GM12891 (cell line): ENCODE measurements at regions not wholly inside any gene's neighbourhood (a gene's known extent, or its start where the extent isn't known, plus 50 kb on each side); places are given as distances from the start of the nearest gene placed in this dataset.
"Not testable (repeated sequence)": the region's sequence is repeated elsewhere in the genome, so short reads cannot be mapped to it uniquely, and the experiment has no call there.

ENCODE experiments used
- DNase-seq: peaks from one replicate; pipeline ENCODE4 v3.0.0; 2011; ENCODE audit warnings: low spot score; ENCODE audit not compliant: insufficient read length
- FAIRE-seq: peaks from 2 replicates; lab custom pipeline; 2011; peaks lifted over from hg19 to GRCh38; lab: Jason Lieb, UNC
- PAX5 ChIP-seq: IDR thresholded peaks from 2 replicates; pipeline ENCODE4 v1.6.1; 2011; ENCODE audit warnings: low read length, moderate library complexity, mild to moderate bottlenecking; ENCODE audit not compliant: insufficient read depth, severe bottlenecking
- POLR2A ChIP-seq: IDR thresholded peaks from 2 replicates; pipeline ENCODE4 v1.6.1; 2011; ENCODE audit warnings: low read depth, low read length, control low read depth
- POLR2AphosphoS5 ChIP-seq: IDR thresholded peaks from 2 replicates; pipeline ENCODE4 v1.6.1; 2011; ENCODE audit warnings: low read depth, low read length, control low read depth
- POU2F2 ChIP-seq: IDR thresholded peaks from 2 replicates; pipeline ENCODE4 v1.6.1; 2011; ENCODE audit warnings: low read depth, mild to moderate bottlenecking, control low read depth, low read length, moderate library complexity
- SPI1 ChIP-seq: IDR thresholded peaks from 2 replicates; pipeline ENCODE4 v1.6.1; 2011; ENCODE audit warnings: low read depth, low read length, control low read depth
- TAF1 ChIP-seq: IDR thresholded peaks from 2 replicates; pipeline ENCODE4 v1.6.1; 2011; ENCODE audit warnings: low read depth, low read length, control low read depth

DNA sequence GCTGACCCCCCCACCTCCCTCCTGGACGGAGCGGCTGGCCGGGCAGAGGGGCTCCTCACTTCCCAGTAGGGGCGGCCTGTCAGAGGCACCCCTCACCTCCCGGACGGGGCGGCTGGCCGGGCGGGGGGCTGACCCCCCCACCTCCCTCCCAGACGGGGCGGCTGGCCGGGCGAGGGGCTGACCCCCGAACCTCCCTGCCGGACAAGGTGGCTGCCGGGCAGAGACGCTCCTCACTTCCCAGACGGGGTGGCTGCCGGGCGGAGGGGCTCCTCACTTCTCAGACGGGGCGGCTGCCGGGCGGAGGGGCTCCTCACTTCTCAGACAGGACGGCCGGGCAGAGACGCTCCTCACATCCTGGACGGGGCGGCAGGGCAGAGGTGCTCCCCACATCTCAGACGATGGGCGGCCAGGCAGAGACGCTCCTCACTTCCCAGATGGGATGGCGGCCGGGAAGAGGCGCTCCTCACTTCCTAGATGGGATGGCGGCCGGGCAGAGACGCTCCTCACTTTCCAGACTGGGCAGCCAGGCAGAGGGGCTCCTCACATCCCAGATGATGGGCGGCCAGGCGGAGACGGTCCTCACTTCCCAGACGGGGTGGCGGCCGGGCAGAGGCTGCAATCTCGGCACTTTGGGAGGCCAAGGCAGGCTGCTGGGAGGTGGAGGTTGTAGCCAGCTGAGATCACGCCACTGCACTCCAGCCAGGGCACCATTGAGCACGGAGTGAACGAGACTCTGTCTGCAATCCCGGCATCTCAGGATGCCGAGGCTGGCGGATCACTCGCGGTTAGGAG lies 66.2 kb upstream of the PAPPA2 start:
- not testable (repeated sequence) for FAIRE-seq, DNase-seq

DNA sequence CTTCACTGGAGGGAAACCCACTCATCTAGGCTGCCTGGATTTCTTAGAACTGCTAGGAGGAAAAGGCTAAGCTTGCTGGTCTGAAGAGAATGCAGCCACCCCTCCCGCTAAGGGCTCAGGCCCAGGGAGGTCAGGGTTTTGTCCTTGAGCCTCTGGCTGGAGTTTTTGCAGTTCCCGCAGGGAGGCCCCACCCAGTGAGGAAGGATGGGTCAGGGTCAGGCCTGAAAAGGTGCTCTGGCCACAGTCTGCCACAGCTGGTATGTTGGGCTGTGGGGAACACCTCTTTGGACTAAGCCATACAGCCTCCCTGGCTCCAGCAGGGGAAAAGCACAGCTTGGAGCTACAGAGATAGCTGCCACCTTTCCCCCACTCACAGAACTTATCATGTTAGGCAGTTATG lies 71.4 kb upstream of the PAPPA2 start:
- TF ChIP-seq SPI1 (no peak), PAX5 (no peak), POLR2A (no peak), POU2F2 (no peak), POLR2AphosphoS5 (no peak), TAF1 (no peak)
- FAIRE-seq (no peak), DNase-seq (no peak)

DNA sequence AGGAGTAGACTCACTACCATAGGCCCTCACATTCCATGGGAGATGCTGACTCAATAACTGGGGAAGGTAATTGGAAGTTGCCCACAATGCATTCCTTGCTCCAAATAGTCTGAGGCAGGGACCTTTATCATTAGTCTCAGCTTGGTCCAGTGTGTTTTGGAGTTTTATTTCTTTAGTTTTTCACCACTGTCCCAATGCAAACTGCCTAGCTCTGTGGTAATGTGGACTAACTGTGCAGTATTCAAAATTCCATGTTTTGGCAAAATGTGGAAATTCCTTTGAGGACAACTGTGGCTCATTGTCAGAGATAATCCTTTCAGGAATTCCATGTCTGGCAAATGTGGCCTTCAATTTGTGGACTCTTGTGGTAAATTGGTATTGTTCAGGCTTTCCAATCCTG lies 78.1 kb upstream of the PAPPA2 start:
- DNase-seq = no peak
- FAIRE-seq = no peak
- TF ChIP-seq TAF1 = no peak
- TF ChIP-seq SPI1 = no peak
- no peak for TF ChIP-seq POU2F2
- TF ChIP-seq PAX5 = no peak
- TF ChIP-seq POLR2A = no peak
- TF ChIP-seq POLR2AphosphoS5 = no peak

DNA sequence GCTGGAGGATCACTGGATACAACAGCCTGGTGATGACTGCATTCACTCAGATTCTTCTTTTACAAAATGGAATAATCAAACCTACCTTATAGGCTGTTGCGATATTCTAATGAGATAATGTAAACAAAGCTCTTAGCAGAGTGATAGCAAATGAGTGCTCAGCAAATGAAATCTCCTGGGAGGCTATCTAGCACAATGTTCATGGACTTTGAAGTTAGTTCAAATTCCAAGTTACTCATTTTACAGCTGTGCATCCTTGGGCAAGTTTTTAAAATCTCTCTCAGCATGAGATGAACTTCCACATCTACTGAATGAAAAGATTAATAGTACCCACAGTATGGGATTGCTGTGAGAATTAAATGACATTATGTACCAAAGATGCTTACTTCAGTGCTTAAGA lies 80.8 kb upstream of the PAPPA2 start:
- no peak for DNase-seq
- FAIRE-seq = no peak
- TF ChIP-seq SPI1 (no peak), PAX5 (no peak), POU2F2 (no peak), POLR2AphosphoS5 (no peak), TAF1 (no peak), POLR2A (no peak)

- FAIRE-seq = no peak
- TF ChIP-seq POLR2AphosphoS5 (no peak), SPI1 (no peak), POLR2A (no peak), TAF1 (no peak), POU2F2 (no peak), PAX5 (no peak)
- no peak for DNase-seq
These were observed 83.2 kb upstream of the PAPPA2 start for GRCh38 chr1:176379626-176380339.

GRCh38 chr1:176374967-176375569 lies 87.9 kb upstream of the PAPPA2 start:
- TF ChIP-seq TAF1 (no peak), POLR2AphosphoS5 (no peak), SPI1 (no peak), POU2F2 (no peak), POLR2A (no peak), PAX5 (no peak)
- DNase-seq (peak; percentile 10), FAIRE-seq (peak; percentile 91)

DNA sequence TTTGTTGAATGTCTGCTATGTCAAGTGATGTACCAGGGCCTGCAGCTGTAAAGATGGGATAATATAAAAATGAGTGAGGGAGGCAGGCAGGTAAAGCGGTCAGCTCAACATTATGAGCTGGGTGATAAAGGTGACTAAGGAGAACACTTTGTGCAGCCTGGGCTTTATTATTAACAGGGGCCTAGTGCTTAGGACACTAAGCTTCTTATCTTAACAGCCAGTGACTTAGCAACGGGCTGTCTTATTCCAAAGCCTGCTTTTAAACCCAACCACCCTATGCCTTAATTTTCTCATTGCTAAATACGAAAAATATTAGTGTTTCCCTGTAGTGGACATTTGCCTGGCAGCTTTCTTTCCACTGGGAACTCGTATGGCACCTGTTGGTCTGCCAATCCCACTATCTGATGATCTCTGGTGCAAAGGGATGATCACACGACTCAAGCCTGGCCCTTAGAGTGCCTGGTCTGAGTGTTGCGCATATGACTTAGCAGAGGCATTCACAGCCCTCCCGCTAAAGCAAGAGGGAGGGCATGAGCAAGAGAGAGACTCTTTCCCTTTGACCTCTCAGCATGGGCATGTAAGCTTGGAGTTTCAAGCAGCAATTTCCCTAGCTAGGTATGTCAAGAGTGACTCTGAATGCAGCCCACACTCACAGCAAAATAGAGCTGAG lies 98.6 kb upstream of the PAPPA2 start:
- no peak for DNase-seq
- no peak for FAIRE-seq
- TF ChIP-seq SPI1 (no peak), POLR2AphosphoS5 (no peak), PAX5 (no peak), TAF1 (no peak), POLR2A (no peak), POU2F2 (no peak)

DNA sequence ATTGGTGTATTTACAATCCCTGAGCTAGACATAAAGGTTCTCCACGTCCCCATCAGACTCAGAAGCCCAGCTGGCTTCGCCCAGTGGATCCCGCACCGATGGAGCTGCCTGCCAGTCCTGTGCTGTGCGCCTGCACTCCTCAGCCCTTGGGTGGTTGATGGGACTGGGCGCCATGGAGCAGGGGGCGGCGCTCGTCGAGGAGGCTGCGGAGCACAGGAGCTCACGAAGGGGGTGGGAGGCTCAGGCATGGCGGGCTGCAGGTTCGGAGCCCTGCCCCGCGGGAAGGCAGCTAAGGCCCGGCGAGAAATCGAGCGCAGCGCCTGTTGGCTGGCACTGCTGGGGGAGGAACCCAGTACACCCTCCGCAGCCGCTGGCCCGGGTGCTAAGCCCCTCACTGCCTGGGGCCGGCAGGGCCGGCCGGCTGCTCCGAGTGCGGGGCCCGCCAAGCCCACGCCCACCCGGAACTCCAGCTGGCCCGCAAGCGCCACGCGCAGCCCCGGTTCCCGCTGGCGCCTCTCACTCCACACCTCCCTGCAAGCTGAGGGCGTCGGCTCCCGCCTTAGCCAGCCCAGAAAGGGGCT lies 113.8 kb upstream of the PAPPA2 start:
- DNase-seq, FAIRE-seq: not testable (repeated sequence)

GRCh38 chr1:176341656-176342055 lies 121.3 kb upstream of the PAPPA2 start:
- DNase-seq (no peak), FAIRE-seq (no peak)
- TF ChIP-seq TAF1 = no peak
- no peak for TF ChIP-seq POLR2A
- no peak for TF ChIP-seq POLR2AphosphoS5
- no peak for TF ChIP-seq SPI1
- TF ChIP-seq PAX5 = no peak
- TF ChIP-seq POU2F2 = no peak

GRCh38 chr1:176338877-176339276 lies 124.1 kb upstream of the PAPPA2 start:
- TF ChIP-seq TAF1 = no peak
- no peak for TF ChIP-seq POLR2A
- TF ChIP-seq POU2F2 = no peak
- no peak for FAIRE-seq
- no peak for DNase-seq
